WTC11 (cell line): ENCODE measurements at regions not wholly inside any gene's neighbourhood (a gene's known extent, or its start where the extent isn't known, plus 50 kb on each side); places are given as distances from the start of the nearest gene placed in this dataset.

Source experiments
- ATAC-seq: fragments of 200-7000 bp; cut with Tn5 transposase; 2 replicates; pipeline ENCODE4 v1.10.0; 2021; ENCODE audit warnings: mild to moderate bottlenecking, moderate library complexity
- CTCF ChIA-PET: fragments of 300-600 bp; sonication (Branson Sonifier 250); formaldehyde crosslinking; loops from one replicate; lab custom pipeline; 2021; ENCODE audit warnings: antibody characterized with exemption; lab: Charles Lee
- POLR2A ChIA-PET: fragments of 350-600 bp; sonication (Branson Sonifier 250); formaldehyde crosslinking; loops from one replicate; lab custom pipeline; 2021; ENCODE audit warnings: antibody characterized with exemption; lab: Charles Lee
- DNase-seq: peaks from one replicate; pipeline ENCODE4 v3.0.0; 2021; ENCODE audit warnings: low spot score
- H3K27ac Mint-ChIP-seq: 2 replicates; pipeline ENCODE4 v1.8.0; 2021; ENCODE audit warnings: mixed read lengths
- H3K27me3 Mint-ChIP-seq: 2 replicates; pipeline ENCODE4 v1.8.0; 2021; ENCODE audit warnings: low read depth, mild to moderate bottlenecking, moderate library complexity, mixed read lengths
- H3K36me3 Mint-ChIP-seq: 2 replicates; pipeline ENCODE4 v1.8.0; 2021; ENCODE audit warnings: mixed read lengths
- H3K4me1 Mint-ChIP-seq: 2 replicates; pipeline ENCODE4 v1.8.0; 2022; ENCODE audit warnings: mixed read lengths
- H3K4me3 Mint-ChIP-seq: 2 replicates; pipeline ENCODE4 v1.8.0; 2021; ENCODE audit warnings: mild to moderate bottlenecking, moderate library complexity, mixed read lengths
- H3K9me3 Mint-ChIP-seq: 2 replicates; pipeline ENCODE4 v1.8.0; 2021; ENCODE audit warnings: mixed read lengths
- ATF1 ChIP-seq: sonication (generic); formaldehyde crosslinking; IDR thresholded peaks from 2 replicates; pipeline ENCODE4 v1.8.1; 2023; ENCODE audit warnings: mild to moderate bottlenecking, moderate library complexity, missing genetic modification reagents
- ATF2 ChIP-seq: sonication (generic); formaldehyde crosslinking; IDR thresholded peaks from 2 replicates; pipeline ENCODE4 v1.8.1; 2022; ENCODE audit warnings: low read depth, missing genetic modification reagents, borderline replicate concordance
- E2F1 ChIP-seq: sonication (generic); formaldehyde crosslinking; IDR thresholded peaks from 2 replicates; pipeline ENCODE4 v1.8.0; 2022; ENCODE audit warnings: mild to moderate bottlenecking, missing genetic modification reagents
- ERG ChIP-seq: fragments of 250-450 bp; sonication (Bioruptor Pico); IDR thresholded peaks from 2 replicates; pipeline ENCODE4 v1.8.0; 2021; ENCODE audit warnings: mild to moderate bottlenecking
- GRHL2 ChIP-seq: fragments of 250-450 bp; sonication (Bioruptor Pico); IDR thresholded peaks from 2 replicates; pipeline ENCODE4 v1.8.0; 2022; ENCODE audit warnings: mild to moderate bottlenecking, moderate library complexity; ENCODE audit not compliant: insufficient replicate concordance, severe bottlenecking
- HMGA2 ChIP-seq: fragments of 250-450 bp; sonication (Bioruptor Pico); IDR thresholded peaks from 2 replicates; pipeline ENCODE4 v1.4.0; 2021; ENCODE audit warnings: mild to moderate bottlenecking, moderate library complexity
- JUN ChIP-seq: sonication (generic); formaldehyde crosslinking; IDR thresholded peaks from 2 replicates; pipeline ENCODE4 v1.8.0; 2023; ENCODE audit warnings: mild to moderate bottlenecking, missing genetic modification reagents
- MYBL2 ChIP-seq: sonication (generic); formaldehyde crosslinking; IDR thresholded peaks from 2 replicates; pipeline ENCODE4 v1.8.1; 2023; ENCODE audit warnings: mild to moderate bottlenecking, moderate library complexity, missing genetic modification reagents
- NFATC4 ChIP-seq: fragments of 250-450 bp; sonication (Bioruptor Pico); IDR thresholded peaks from 2 replicates; pipeline ENCODE4 v1.9.0; 2021; ENCODE audit warnings: mild to moderate bottlenecking
- NFE2L1 ChIP-seq: sonication (generic); formaldehyde crosslinking; IDR thresholded peaks from 2 replicates; pipeline ENCODE4 v1.8.1; 2023; ENCODE audit warnings: missing genetic modification reagents
- NR3C1 ChIP-seq: sonication (generic); formaldehyde crosslinking; conservative IDR thresholded peaks from 2 replicates; pipeline ENCODE4 v1.8.1; 2023; ENCODE audit warnings: low read depth, mild to moderate bottlenecking, missing genetic modification reagents
- PRDM15 ChIP-seq: sonication (generic); formaldehyde crosslinking; IDR thresholded peaks from 2 replicates; pipeline ENCODE4 v1.8.0; 2022; ENCODE audit warnings: missing genetic modification reagents
- PREB ChIP-seq: sonication (generic); formaldehyde crosslinking; IDR thresholded peaks from 2 replicates; pipeline ENCODE4 v1.8.1; 2022; ENCODE audit warnings: mild to moderate bottlenecking, missing genetic modification reagents, moderate library complexity, borderline replicate concordance
- RORB ChIP-seq: fragments of 250-450 bp; sonication (Bioruptor Pico); IDR thresholded peaks from 2 replicates; pipeline ENCODE4 v1.9.0; 2021; ENCODE audit warnings: mild to moderate bottlenecking
- SMAD4 ChIP-seq: sonication (generic); formaldehyde crosslinking; IDR thresholded peaks from 2 replicates; pipeline ENCODE4 v1.8.0; 2022; ENCODE audit warnings: mild to moderate bottlenecking, missing genetic modification reagents
- TEAD4 ChIP-seq: sonication (generic); formaldehyde crosslinking; IDR thresholded peaks from 2 replicates; pipeline ENCODE4 v1.8.0; 2022; ENCODE audit warnings: mild to moderate bottlenecking, missing genetic modification reagents
- USF1 ChIP-seq: sonication (generic); formaldehyde crosslinking; IDR thresholded peaks from 2 replicates; pipeline ENCODE4 v1.8.0; 2022; ENCODE audit warnings: mild to moderate bottlenecking, missing genetic modification reagents

GRCh38 chr2:145652571-145653545 lies 1132.9 kb upstream of the ZEB2 start (continued):
- no peak for TF ChIP-seq E2F1 (CRISPR knock-in tag)
- TF ChIP-seq RORB (CRISPR knock-in tag): no peak
- no peak for TF ChIP-seq PRDM15
- TF ChIP-seq SMAD4 (CRISPR knock-in tag): no peak
- no peak for TF ChIP-seq ATF1 (CRISPR knock-in tag)
- no peak for TF ChIP-seq GRHL2

- ATAC-seq (no peak), DNase-seq (no peak)
- ChIA-PET POLR2A (no interaction called here), CTCF (no interaction called here)
- H3K4me1 Mint-ChIP-seq: no peaks in the 10 kb centered on the region
- no peak overlapping the region for H3K4me3 Mint-ChIP-seq
- TF ChIP-seq RORB (CRISPR knock-in tag) (no peak), ATF2 (CRISPR knock-in tag) (no peak), PREB (CRISPR knock-in tag) (no peak), MYBL2 (CRISPR knock-in tag) (no peak), NFE2L1 (no peak), NFATC4 (no peak), ERG (CRISPR knock-in tag) (no peak), TEAD4 (CRISPR knock-in tag) (no peak), HMGA2 (CRISPR knock-in tag) (no peak)
- H3K36me3 Mint-ChIP-seq: no peaks in the 10 kb centered on the region
- H3K27ac Mint-ChIP-seq: no peak overlapping the region
- H3K27me3 Mint-ChIP-seq: no peaks in the 10 kb centered on the region
- H3K9me3 Mint-ChIP-seq: peaks cover 7% of the 10 kb centered on the region
Measured at GRCh38 chr2:145652036-145652435, 1132.1 kb upstream of the ZEB2 start.

GRCh38 chr2:145650226-145650625 lies 1130.3 kb upstream of the ZEB2 start:
- ATAC-seq (no peak), DNase-seq (no peak)
- Mint-ChIP-seq H3K4me3 (no peak overlapping the region), H3K9me3 (peaks cover 7% of the 10 kb centered on the region), H3K27ac (no peak overlapping the region), H3K27me3 (no peaks in the 10 kb centered on the region), H3K4me1 (peaks cover under 1% of the 10 kb centered on the region; the same call in 1 of the 2 replicates), H3K36me3 (no peaks in the 10 kb centered on the region)
- POLR2A ChIA-PET: no interaction called here
- CTCF ChIA-PET: no interaction called here
- TF ChIP-seq JUN (no peak), RORB (CRISPR knock-in tag) (no peak), ATF1 (CRISPR knock-in tag) (no peak), PREB (CRISPR knock-in tag) (no peak), E2F1 (CRISPR knock-in tag) (no peak), HMGA2 (CRISPR knock-in tag) (no peak), USF1 (CRISPR knock-in tag) (no peak), NR3C1 (no peak)
